Body of pancreas (tissue), 4 donors: ENCODE measurements at regions not wholly inside any gene's neighbourhood (a gene's known extent, or its start where the extent isn't known, plus 50 kb on each side); places are given as distances from the start of the nearest gene placed in this dataset.

Experiments used
- POLR2A ChIP-seq, 3 donors: fragments of 450-650 bp; IDR thresholded peaks; one replicate each; pipeline ENCODE4 v1.6.1; 2016; ENCODE audit warnings: antibody characterized with exemption in 3 of 3, mild to moderate bottlenecking in 2 of 3
- TF ChIP-seq, protein P1 (sequence below), 7 experiments: fragments of 450-650 bp in 4 of 7; fragments of 200-600 bp in 3 of 7; sonication (generic) in 3 of 7; IDR thresholded peaks; one replicate each; pipeline ENCODE4 v1.5.1; 2016 to 2019; ENCODE audit warnings: antibody characterized with exemption in 7 of 7

DNA sequence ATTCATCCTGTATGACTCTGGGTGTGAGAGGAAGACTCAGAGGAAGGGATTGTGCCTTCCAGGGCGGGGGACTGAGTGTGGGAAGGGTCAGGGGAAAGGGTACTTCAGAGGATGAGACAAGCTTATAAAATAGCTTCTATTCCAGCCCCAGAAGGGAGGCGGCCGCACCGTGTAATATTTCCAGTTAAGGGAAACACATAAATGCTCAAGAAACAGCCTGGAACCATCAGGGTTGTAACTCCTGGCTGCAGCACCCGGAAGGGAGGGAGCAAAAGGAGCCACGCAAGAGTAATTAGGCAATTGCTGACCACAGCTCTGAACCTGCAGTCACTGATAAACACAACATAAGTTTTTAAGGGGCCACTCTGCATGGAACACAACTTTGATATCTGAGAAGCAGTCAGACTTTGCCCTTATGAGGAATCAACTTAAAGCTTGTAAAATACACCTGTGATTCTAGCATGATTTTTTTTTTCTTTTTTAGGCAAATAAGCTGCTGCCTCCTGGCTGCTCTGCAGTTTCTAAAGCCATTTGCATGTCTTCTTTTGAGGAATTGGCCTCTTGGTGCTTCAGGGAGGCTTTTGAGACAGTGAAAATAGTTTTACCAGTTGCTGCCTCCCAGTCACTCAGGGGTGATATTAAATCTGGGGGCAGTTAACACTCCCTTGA, 382.7 kb downstream of the ENC1 start:
- no peak for TF ChIP-seq POLR2A (IDR thresholded peaks at IDR 0.05)
- TF ChIP-seq, protein P1, sequence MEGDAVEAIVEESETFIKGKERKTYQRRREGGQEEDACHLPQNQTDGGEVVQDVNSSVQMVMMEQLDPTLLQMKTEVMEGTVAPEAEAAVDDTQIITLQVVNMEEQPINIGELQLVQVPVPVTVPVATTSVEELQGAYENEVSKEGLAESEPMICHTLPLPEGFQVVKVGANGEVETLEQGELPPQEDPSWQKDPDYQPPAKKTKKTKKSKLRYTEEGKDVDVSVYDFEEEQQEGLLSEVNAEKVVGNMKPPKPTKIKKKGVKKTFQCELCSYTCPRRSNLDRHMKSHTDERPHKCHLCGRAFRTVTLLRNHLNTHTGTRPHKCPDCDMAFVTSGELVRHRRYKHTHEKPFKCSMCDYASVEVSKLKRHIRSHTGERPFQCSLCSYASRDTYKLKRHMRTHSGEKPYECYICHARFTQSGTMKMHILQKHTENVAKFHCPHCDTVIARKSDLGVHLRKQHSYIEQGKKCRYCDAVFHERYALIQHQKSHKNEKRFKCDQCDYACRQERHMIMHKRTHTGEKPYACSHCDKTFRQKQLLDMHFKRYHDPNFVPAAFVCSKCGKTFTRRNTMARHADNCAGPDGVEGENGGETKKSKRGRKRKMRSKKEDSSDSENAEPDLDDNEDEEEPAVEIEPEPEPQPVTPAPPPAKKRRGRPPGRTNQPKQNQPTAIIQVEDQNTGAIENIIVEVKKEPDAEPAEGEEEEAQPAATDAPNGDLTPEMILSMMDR (IDR thresholded peaks at IDR 0.05), result no peak
